ENCODE measurements at regions not wholly inside any gene's neighbourhood (a gene's known extent, or its start where the extent isn't known, plus 50 kb on each side); places are given as distances from the start of the nearest gene placed in this dataset.

DNA sequence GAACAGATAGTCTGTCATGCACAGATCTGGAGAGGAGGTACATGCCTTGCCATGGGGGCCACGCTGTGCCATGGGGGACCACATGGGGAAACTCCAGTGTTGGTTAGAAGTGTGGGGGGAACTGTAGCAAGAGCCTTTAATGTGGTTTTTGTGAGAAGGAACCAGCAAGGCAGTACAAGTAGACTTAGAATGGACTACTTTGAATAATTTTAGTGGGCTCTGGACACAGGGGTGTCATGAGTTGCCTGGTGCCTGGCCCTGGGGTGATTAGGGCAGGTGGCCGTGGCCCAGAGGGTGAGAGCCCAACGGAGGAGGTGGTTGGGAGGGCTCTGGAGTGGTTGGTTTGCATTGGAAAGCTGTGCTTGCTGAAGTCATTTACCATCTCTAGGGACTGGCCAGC is 77.2 kb downstream of the CXCL12 start:
- DNase-seq, result no peak
- TF ChIP-seq, protein P1, sequence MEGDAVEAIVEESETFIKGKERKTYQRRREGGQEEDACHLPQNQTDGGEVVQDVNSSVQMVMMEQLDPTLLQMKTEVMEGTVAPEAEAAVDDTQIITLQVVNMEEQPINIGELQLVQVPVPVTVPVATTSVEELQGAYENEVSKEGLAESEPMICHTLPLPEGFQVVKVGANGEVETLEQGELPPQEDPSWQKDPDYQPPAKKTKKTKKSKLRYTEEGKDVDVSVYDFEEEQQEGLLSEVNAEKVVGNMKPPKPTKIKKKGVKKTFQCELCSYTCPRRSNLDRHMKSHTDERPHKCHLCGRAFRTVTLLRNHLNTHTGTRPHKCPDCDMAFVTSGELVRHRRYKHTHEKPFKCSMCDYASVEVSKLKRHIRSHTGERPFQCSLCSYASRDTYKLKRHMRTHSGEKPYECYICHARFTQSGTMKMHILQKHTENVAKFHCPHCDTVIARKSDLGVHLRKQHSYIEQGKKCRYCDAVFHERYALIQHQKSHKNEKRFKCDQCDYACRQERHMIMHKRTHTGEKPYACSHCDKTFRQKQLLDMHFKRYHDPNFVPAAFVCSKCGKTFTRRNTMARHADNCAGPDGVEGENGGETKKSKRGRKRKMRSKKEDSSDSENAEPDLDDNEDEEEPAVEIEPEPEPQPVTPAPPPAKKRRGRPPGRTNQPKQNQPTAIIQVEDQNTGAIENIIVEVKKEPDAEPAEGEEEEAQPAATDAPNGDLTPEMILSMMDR (IDR thresholded peaks at IDR 0.05; ENCODE audit: low read depth, low read length), result no peak
- no peaks in the 10 kb centered on the region for H3K9me3 ChIP-seq
- peaks cover 4% of the 10 kb centered on the region; the same call in 1 of the 2 replicates for H3K4me1 ChIP-seq
- H3K36me3 ChIP-seq, result no peaks in the 10 kb centered on the region
- no peaks in the 10 kb centered on the region for H3K27me3 ChIP-seq
- H3K4me3 ChIP-seq (ENCODE audit: low read depth, low read length), result no peak overlapping the region

DNA sequence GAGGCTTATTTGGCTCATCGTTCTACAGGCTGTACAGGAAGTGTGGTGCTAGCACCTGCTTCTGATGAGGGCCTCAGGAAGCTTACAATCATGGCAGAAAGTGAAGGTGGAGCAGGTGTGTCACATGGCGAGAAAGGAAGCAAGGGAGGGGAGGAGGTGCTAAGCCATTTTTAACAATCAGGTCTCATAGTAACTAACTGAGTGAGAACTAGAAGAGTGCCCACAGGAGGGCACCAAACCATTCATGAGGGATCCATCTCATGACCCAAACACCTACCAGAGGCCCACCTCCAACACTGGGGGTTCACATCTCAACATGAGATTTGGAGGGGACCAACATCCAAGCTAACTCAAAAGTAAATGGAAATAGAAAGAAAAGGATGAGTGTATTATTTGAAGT is 78.1 kb downstream of the CXCL12 start:
- Histone ChIP-seq H3K36me3 (no peaks in the 10 kb centered on the region), H3K9me3 (no peaks in the 10 kb centered on the region), H3K27me3 (no peaks in the 10 kb centered on the region), H3K4me1 (peaks cover 6% of the 10 kb centered on the region), H3K4me3 (ENCODE audit: low read depth, low read length) (no peak overlapping the region)
- TF ChIP-seq, protein P1 (IDR thresholded peaks at IDR 0.05; ENCODE audit: low read depth, low read length), result peak; percentile 43
- DNase-seq, result no peak

DNA sequence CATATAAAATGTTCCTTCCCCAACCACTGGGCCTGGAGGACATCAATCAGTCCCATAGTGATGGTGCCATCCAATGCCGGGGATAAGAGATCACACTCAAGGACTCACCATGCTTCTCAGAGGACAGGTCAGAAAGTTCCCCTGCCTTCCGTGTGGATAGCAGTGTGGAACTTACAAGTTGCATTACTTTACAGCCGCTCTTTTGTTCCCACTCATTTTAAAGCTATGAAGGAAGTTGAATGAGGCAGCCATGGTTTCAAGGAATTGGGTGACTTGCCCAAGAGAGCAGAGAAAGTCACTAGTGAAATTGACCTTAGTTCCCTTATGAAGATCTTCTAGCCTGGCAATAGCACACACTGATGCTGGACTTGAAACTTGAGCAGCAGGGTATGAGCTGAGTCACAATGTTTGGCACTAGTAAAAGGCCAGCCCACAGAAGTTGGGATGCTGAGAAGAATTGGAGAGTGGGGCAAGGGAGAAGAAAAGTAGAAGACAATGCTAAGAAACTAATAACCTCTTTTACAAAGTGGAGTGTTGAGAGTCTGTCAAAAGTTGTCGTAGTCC is 78.7 kb downstream of the CXCL12 start:
- H3K36me3 ChIP-seq, result no peaks in the 10 kb centered on the region
- H3K27me3 ChIP-seq, result no peaks in the 10 kb centered on the region
- H3K9me3 ChIP-seq, result no peaks in the 10 kb centered on the region
- TF ChIP-seq, protein P1 (IDR thresholded peaks at IDR 0.05; ENCODE audit: low read depth, low read length), result no peak
- DNase-seq, result no peak
- H3K4me3 ChIP-seq (ENCODE audit: low read depth, low read length), result no peak overlapping the region
- H3K4me1 ChIP-seq, result peaks cover 8% of the 10 kb centered on the region

- Histone ChIP-seq H3K4me1 (peaks cover 20% of the 10 kb centered on the region), H3K9me3 (no peaks in the 10 kb centered on the region), H3K27me3 (no peaks in the 10 kb centered on the region), H3K36me3 (no peaks in the 10 kb centered on the region), H3K4me3 (ENCODE audit: low read depth, low read length) (no peak overlapping the region)
- TF ChIP-seq, protein P1 (IDR thresholded peaks at IDR 0.05; ENCODE audit: low read depth, low read length), result no peak
- DNase-seq, result no peak
Measured at GRCh38 chr10:44301781-44302355, 83.0 kb downstream of the CXCL12 start.

GRCh38 chr10:44300666-44301649 is 83.9 kb downstream of the CXCL12 start:
- TF ChIP-seq, protein P1 (IDR thresholded peaks at IDR 0.05; ENCODE audit: low read depth, low read length), result no peak
- DNase-seq, result peak; percentile 83
- no peaks in the 10 kb centered on the region for H3K36me3 ChIP-seq

More at GRCh38 chr10:44300666-44301649, 83.9 kb downstream of the CXCL12 start:
- no peak overlapping the region for H3K4me3 ChIP-seq (ENCODE audit: low read depth, low read length)
- H3K9me3 ChIP-seq, result no peaks in the 10 kb centered on the region
- peaks cover 20% of the 10 kb centered on the region for H3K4me1 ChIP-seq
- H3K27me3 ChIP-seq, result no peaks in the 10 kb centered on the region
